Central memory CD4-positive, alpha-beta T cell (primary cell): ENCODE measurements at regions not wholly inside any gene's neighbourhood (a gene's known extent, or its start where the extent isn't known, plus 50 kb on each side); places are given as distances from the start of the nearest gene placed in this dataset.

Experiments used
- DNase-seq: peaks from one replicate; pipeline ENCODE4 v3.0.0; 2022

GRCh38 chr14:76607510-76607909 lies 153.8 kb upstream of the VASH1 start:
- no peak for DNase-seq

- DNase-seq, result no peak
Measured at GRCh38 chr14:76612654-76613053, 148.6 kb upstream of the VASH1 start.

DNA sequence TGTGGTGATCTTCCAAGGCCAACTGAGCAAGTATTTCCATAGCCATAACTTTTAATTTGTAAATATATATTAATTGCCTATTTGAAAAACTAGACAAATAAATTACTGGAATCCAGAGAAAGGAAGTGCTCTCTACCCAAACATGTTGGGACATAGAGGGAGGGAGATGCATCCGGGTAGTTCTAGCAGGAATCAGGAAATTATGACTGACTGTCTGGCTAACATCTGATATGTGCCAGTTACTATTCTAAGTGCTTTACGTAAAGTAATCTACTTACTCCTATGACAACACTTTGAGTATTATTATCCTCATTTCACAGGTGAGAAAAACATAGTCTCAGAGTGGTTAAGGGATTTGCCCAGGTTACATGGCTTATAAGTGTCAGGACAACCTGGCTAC lies 147.7 kb upstream of the VASH1 start:
- no peak for DNase-seq

DNA sequence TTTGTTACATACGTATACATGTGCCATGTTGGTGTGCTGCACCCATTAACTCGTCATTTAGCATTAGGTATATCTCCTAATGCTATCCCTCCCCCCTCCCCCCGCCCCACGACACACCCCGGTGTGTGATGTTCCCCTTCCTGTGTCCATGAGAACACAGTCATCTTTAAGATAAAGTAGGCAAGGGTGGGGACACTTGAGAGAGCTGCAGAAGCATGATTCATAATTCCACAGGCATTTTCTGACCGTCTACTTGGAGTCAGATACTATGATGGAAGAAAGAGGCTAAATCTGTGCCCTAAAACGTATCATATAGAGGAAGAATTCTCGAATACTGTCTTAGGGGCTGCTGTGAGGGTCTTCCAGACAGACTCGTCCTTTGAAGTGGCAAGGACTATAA lies 145.9 kb upstream of the VASH1 start:
- DNase-seq, result no peak

DNA sequence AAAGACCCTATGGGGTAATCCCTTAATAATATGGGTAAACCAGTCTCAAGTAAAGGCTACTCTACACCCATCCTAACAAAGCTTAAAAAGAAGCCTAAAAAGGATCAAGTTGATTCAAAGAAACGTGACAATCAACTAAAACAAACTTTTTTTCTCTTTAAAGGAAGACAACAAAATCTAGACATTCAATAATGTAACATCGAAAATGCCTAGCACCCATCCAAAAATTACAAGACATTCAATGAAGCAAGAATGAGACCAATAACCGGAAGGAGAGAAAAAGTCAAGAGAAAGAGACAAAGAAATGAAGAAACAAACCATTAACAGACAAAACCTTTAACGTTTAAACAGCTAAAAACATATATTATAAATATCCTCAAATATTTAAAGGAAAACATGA lies 143.8 kb upstream of the VASH1 start:
- no peak for DNase-seq

- DNase-seq, result no peak
Measured at GRCh38 chr14:76636602-76637001, 124.7 kb upstream of the VASH1 start.

DNA sequence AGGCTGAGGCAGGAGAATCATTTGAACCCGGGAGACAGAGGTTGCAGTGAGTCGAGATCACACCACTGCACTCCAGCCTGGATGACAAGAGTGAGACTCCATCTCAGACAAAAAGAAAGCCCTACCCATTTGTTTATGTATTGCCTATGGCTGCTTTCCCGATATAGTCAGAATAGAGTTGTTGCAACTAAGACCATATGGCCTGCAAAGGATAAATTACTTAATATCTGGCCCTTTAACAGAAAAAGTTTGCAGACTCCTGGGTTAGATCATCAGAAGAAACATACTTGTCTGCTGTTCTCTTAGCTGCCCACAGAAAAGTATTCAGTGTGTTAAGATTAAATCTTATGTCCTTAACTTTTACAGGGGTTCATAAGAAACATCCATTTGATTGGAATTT lies 122.4 kb upstream of the VASH1 start:
- DNase-seq, result no peak

DNA sequence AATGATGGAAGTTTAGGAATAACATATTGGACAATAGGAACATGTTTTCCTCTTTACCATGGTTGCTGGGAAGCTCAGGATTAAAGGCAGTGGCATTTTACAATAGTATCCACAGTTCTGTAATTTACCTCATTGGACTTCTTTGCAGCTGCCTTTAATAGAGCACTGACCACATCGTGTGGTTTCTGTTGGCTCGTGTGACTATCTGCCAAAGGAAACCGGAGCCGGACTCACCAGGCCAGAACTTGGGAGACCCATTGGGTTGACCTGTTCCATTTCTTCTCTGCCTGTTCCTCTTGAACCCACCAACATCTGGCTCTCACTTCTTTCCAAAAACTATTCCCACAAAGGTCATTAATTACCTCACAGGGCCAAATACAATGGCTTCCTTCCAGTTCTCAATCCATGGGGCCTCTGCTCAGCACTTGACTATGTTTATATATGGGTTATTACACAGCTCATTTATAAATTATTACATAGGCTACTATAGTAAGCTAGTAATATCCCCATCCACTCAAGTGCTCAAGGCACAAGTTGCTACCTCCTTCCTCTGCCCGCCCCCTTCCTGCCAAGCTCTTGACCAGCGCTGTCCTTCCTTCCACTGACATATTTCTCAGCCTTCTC lies 121.5 kb upstream of the VASH1 start:
- DNase-seq, result no peak

GRCh38 chr14:76640923-76641395 lies 120.3 kb upstream of the VASH1 start:
- DNase-seq, result no peak

- DNase-seq, result no peak
Measured at GRCh38 chr14:76641541-76641940, 119.7 kb upstream of the VASH1 start.

- no peak for DNase-seq
Measured at GRCh38 chr14:76643887-76644286, 117.4 kb upstream of the VASH1 start.

GRCh38 chr14:76644855-76645518 lies 116.3 kb upstream of the VASH1 start:
- no peak for DNase-seq

GRCh38 chr14:76647697-76648298 lies 113.5 kb upstream of the VASH1 start:
- DNase-seq, result peak; percentile 5

DNA sequence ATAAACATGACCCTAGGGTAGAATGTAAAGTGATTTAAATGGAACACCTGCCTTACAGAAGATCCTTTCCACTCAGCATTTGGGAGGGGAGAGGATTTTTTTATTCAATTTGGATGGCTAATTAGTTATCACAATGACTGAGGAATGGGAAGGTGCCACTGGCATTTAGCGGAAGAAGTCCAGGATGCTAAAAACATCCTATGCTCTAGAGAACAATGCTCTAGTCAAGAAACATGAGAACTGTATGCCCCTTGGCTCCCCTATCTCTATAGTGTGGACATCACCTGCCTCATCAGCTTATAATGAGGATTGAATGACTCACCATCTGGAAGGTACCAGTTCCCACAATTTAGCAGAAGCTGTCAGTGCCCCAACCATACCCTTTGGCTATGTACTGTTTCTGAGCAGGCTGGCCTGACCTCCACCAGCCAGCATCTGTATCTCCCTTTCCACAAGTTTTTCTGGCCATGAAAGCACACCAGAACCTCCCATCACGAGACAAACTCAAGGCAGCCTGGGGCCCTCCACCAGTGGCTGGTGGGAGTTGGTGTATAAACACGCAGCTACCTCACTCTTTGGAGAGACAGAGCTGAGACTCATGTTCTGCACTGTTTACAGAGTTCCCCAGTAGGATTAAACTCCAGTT lies 109.7 kb upstream of the VASH1 start:
- no peak for DNase-seq

DNA sequence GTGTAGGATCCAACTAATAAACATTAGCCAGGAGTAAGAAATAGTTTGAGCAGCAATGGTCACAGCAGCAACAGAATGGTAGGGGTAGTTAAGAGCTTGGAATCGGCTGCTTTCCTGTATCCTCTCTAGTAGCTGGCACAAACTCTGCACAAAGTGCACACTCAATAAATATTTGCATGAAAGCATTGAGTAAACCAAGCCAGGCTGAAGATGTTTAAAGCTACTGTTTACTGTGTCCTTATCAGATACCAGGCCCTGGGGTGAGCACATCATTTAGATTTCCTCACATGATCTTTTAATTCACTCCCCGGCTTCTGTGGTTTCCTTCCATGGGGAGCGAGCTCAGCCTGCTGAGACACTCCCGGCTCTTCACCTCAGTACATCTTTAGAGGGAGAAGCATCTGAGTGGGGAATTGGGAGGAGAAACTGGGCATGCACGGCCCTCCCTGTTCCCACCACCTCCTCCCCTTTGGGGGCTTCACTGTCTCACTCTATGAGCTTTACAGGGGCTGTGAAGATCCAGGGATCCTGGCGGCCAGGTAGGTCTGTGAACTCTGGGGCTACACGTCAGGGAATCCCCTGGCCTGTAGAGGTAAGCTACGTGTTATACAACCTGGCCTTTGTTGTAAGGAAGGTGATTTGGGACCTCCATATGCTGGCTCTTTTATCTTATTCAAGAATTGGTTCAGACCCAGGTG lies 107.2 kb upstream of the VASH1 start:
- DNase-seq, result no peak

DNA sequence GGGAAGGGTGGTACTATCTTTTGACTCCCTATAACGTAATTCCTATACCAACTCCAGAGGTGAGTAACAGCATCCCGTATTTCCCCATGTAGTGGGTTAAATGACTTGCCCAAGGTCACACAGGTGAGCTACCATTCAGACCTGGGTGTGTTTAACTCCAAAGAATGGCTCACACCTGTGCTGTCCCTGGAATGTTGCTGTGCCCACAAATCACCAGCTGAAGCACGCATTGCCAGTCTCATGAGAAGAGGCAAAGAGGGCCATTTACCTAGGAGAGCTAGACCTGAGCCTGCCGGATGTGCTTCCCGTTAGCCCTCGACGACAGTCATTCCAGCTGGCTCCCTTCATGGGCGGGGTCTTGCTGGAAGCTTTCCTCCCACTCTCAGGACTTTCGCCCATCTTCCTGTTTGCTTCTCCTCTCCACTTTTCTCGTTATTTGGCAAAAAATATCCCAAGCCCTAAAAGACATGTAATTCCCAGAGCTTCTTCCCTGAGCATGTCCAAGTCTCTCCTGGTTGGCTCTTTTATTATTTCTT lies 106.6 kb upstream of the VASH1 start:
- DNase-seq, result no peak

DNA sequence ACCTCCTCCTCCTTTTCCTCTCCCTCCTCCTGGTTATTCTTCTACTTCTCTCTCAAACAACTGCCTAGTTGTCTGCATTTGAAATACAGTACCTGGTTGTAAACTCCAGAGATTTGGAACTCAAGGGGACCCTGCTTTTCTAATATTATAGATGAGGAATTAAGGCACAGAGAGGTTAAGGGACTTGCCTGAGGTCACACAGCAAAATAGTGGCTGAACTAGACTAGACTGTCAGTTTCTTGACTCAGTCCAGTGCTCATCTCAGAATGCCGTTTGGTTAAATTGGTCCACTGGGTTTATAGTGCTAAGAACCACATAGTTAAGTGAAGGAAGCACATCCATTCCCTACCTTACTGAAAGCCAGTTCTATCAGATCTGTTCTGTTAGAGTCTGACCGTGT lies 105.9 kb upstream of the VASH1 start:
- no peak for DNase-seq

- no peak for DNase-seq
Measured at GRCh38 chr14:76656592-76656991, 104.7 kb upstream of the VASH1 start.

DNA sequence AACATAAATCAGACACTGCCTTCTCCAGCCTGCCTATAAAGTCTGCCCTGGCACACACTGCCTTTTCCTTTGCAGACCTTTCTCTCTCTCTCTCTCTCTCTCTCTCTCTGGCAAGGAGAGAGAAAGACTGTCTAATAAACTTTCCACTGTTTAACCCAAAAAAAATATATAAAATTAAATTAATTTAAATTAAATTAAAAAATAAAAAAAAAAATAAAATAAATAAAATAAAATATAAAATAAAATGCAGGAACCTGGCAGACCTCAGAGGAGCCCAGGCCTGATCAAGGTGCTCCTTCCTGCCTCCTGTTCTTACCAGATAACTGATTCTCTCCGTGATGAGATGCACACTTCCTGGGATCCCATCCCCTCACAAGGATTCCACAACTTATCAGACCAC lies 103.9 kb upstream of the VASH1 start:
- DNase-seq, result no peak

- DNase-seq, result no peak
Measured at GRCh38 chr14:76657846-76658245, 103.4 kb upstream of the VASH1 start.

GRCh38 chr14:76662580-76662979 lies 98.7 kb upstream of the VASH1 start:
- no peak for DNase-seq

DNA sequence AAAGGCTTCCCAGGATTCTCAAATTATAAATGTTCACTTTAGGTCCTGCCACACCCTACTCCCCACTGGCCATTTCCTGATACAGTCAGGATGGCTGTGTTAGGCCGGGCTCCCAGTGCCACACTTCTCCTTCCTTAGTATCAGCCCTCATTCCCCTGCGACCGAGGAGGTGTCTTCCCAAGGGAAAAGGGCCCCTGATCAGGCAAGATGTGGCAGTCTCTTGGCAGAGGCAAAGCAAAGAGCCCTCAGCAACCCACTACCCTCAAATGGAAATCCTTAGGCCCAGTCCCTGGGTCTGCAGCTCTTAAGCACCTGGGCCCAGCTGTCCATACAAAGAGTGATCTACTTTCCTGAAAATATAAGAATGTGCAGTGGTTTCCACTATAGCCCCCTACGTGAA lies 96.5 kb upstream of the VASH1 start:
- no peak for DNase-seq

DNA sequence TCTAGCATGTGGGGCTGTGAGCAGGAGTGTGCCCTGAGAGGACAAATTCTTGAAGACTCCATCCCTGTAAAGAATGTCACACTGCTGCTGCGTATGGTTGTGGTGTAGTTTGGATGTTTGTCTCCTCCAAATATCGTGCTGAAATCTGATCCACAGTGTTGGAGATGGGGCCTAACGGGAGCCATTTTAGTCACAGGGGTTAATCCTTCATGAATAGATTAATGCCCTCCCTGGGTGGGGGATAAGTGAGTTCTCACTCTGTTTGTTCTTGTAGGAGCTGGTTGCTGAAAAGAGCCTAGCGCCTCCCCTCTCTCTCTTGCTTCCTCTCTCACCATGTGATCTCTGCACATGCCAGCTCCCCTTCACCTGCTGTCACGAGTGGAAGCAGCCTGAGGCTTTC lies 94.5 kb upstream of the VASH1 start:
- DNase-seq, result no peak
